WTC11 (cell line): ENCODE measurements at regions not wholly inside any gene's neighbourhood (a gene's known extent, or its start where the extent isn't known, plus 50 kb on each side); places are given as distances from the start of the nearest gene placed in this dataset.

ENCODE experiments used
- ATAC-seq: fragments of 200-7000 bp; cut with Tn5 transposase; 2 replicates; pipeline ENCODE4 v1.10.0; 2021; ENCODE audit warnings: mild to moderate bottlenecking, moderate library complexity
- CTCF ChIA-PET: fragments of 300-600 bp; sonication (Branson Sonifier 250); formaldehyde crosslinking; loops from one replicate; lab custom pipeline; 2021; ENCODE audit warnings: antibody characterized with exemption; lab: Charles Lee
- POLR2A ChIA-PET: fragments of 350-600 bp; sonication (Branson Sonifier 250); formaldehyde crosslinking; loops from one replicate; lab custom pipeline; 2021; ENCODE audit warnings: antibody characterized with exemption; lab: Charles Lee
- DNase-seq: peaks from one replicate; pipeline ENCODE4 v3.0.0; 2021; ENCODE audit warnings: low spot score
- H3K27ac Mint-ChIP-seq: 2 replicates; pipeline ENCODE4 v1.8.0; 2021; ENCODE audit warnings: mixed read lengths
- H3K27me3 Mint-ChIP-seq: 2 replicates; pipeline ENCODE4 v1.8.0; 2021; ENCODE audit warnings: low read depth, mild to moderate bottlenecking, moderate library complexity, mixed read lengths
- H3K36me3 Mint-ChIP-seq: 2 replicates; pipeline ENCODE4 v1.8.0; 2021; ENCODE audit warnings: mixed read lengths
- H3K4me1 Mint-ChIP-seq: 2 replicates; pipeline ENCODE4 v1.8.0; 2022; ENCODE audit warnings: mixed read lengths
- H3K4me3 Mint-ChIP-seq: 2 replicates; pipeline ENCODE4 v1.8.0; 2021; ENCODE audit warnings: mild to moderate bottlenecking, moderate library complexity, mixed read lengths
- H3K9me3 Mint-ChIP-seq: 2 replicates; pipeline ENCODE4 v1.8.0; 2021; ENCODE audit warnings: mixed read lengths
- ATF2 ChIP-seq: sonication (generic); formaldehyde crosslinking; IDR thresholded peaks from 2 replicates; pipeline ENCODE4 v1.8.1; 2022; ENCODE audit warnings: low read depth, missing genetic modification reagents, borderline replicate concordance
- E2F1 ChIP-seq: sonication (generic); formaldehyde crosslinking; IDR thresholded peaks from 2 replicates; pipeline ENCODE4 v1.8.0; 2022; ENCODE audit warnings: mild to moderate bottlenecking, missing genetic modification reagents
- E2F4 ChIP-seq: sonication (generic); formaldehyde crosslinking; IDR thresholded peaks from 2 replicates; pipeline ENCODE4 v1.8.1; 2022; ENCODE audit warnings: low read depth, mild to moderate bottlenecking, moderate library complexity, missing genetic modification reagents, borderline replicate concordance
- EMX1 ChIP-seq: fragments of 250-450 bp; sonication (Bioruptor Pico); IDR thresholded peaks from 2 replicates; pipeline ENCODE4 v1.8.0; 2021; ENCODE audit warnings: mild to moderate bottlenecking
- FOXJ3 ChIP-seq: sonication (generic); formaldehyde crosslinking; IDR thresholded peaks from 2 replicates; pipeline ENCODE4 v1.9.0; 2021; ENCODE audit warnings: missing genetic modification reagents, mild to moderate bottlenecking, borderline replicate concordance
- GRHL2 ChIP-seq: fragments of 250-450 bp; sonication (Bioruptor Pico); IDR thresholded peaks from 2 replicates; pipeline ENCODE4 v1.8.0; 2022; ENCODE audit warnings: mild to moderate bottlenecking, moderate library complexity; ENCODE audit not compliant: insufficient replicate concordance, severe bottlenecking
- GTF2I ChIP-seq: fragments of 250-450 bp; sonication (Bioruptor Pico); conservative IDR thresholded peaks from 2 replicates; pipeline ENCODE4 v1.4.0; 2021; ENCODE audit warnings: mild to moderate bottlenecking
- JAZF1 ChIP-seq: fragments of 250-450 bp; sonication (Bioruptor Pico); IDR thresholded peaks from 2 replicates; pipeline ENCODE4 v1.9.0; 2021; ENCODE audit warnings: moderate library complexity, mild to moderate bottlenecking, inconsistent platforms
- JUN ChIP-seq: sonication (generic); formaldehyde crosslinking; IDR thresholded peaks from 2 replicates; pipeline ENCODE4 v1.8.0; 2023; ENCODE audit warnings: mild to moderate bottlenecking, missing genetic modification reagents
- MXD4 ChIP-seq: fragments of 250-450 bp; sonication (Bioruptor Pico); IDR thresholded peaks from 2 replicates; pipeline ENCODE4 v1.8.0; 2021; ENCODE audit warnings: mild to moderate bottlenecking, moderate library complexity, borderline replicate concordance
- NR2C2 ChIP-seq: sonication (generic); formaldehyde crosslinking; IDR thresholded peaks from 2 replicates; pipeline ENCODE4 v1.8.0; 2022; ENCODE audit warnings: mild to moderate bottlenecking, missing genetic modification reagents
- NR3C1 ChIP-seq: sonication (generic); formaldehyde crosslinking; conservative IDR thresholded peaks from 2 replicates; pipeline ENCODE4 v1.8.1; 2023; ENCODE audit warnings: low read depth, mild to moderate bottlenecking, missing genetic modification reagents
- OVOL2 ChIP-seq: fragments of 250-450 bp; sonication (Bioruptor Pico); IDR thresholded peaks from 2 replicates; pipeline ENCODE4 v1.9.0; 2021; ENCODE audit warnings: mild to moderate bottlenecking, borderline replicate concordance
- PRRX2 ChIP-seq: fragments of 250-450 bp; sonication (Bioruptor Pico); IDR thresholded peaks from 2 replicates; pipeline ENCODE4 v1.8.0; 2021; ENCODE audit warnings: mild to moderate bottlenecking
- RELA ChIP-seq: sonication (generic); formaldehyde crosslinking; IDR thresholded peaks from 2 replicates; pipeline ENCODE4 v1.8.1; 2022; ENCODE audit warnings: missing genetic modification reagents, mild to moderate bottlenecking, borderline replicate concordance
- SMAD4 ChIP-seq: sonication (generic); formaldehyde crosslinking; IDR thresholded peaks from 2 replicates; pipeline ENCODE4 v1.8.0; 2022; ENCODE audit warnings: mild to moderate bottlenecking, missing genetic modification reagents
- SOX15 ChIP-seq: fragments of 250-450 bp; sonication (Bioruptor Pico); IDR thresholded peaks from 2 replicates; pipeline ENCODE4 v1.9.0; 2021; ENCODE audit warnings: mild to moderate bottlenecking
- TEAD4 ChIP-seq: sonication (generic); formaldehyde crosslinking; IDR thresholded peaks from 2 replicates; pipeline ENCODE4 v1.8.0; 2022; ENCODE audit warnings: mild to moderate bottlenecking, missing genetic modification reagents
- TP53 ChIP-seq: sonication (generic); formaldehyde crosslinking; IDR thresholded peaks from 2 replicates; pipeline ENCODE4 v1.8.1; 2023; ENCODE audit warnings: mild to moderate bottlenecking, missing genetic modification reagents
- USF1 ChIP-seq: sonication (generic); formaldehyde crosslinking; IDR thresholded peaks from 2 replicates; pipeline ENCODE4 v1.8.0; 2022; ENCODE audit warnings: mild to moderate bottlenecking, missing genetic modification reagents
- ZNF121 ChIP-seq: sonication (generic); formaldehyde crosslinking; IDR thresholded peaks from 2 replicates; pipeline ENCODE4 v1.8.0; 2023; ENCODE audit warnings: missing genetic modification reagents
- ZNF138 ChIP-seq: sonication (generic); formaldehyde crosslinking; conservative IDR thresholded peaks from 2 replicates; pipeline ENCODE4 v1.8.1; 2022; ENCODE audit warnings: mild to moderate bottlenecking, moderate library complexity, missing genetic modification reagents
- ZNF232 ChIP-seq: sonication (generic); formaldehyde crosslinking; IDR thresholded peaks from 2 replicates; pipeline ENCODE4 v1.8.0; 2022; ENCODE audit warnings: mild to moderate bottlenecking, missing genetic modification reagents
- ZNF416 ChIP-seq: fragments of 250-450 bp; sonication (Bioruptor Pico); IDR thresholded peaks from 2 replicates; pipeline ENCODE4 v1.9.0; 2021; ENCODE audit warnings: mild to moderate bottlenecking, inconsistent platforms
- TF ChIP-seq, protein P1 (sequence below): fragments of 250-450 bp; sonication (Bioruptor Pico); IDR thresholded peaks from 2 replicates; pipeline ENCODE4 v1.9.0; 2021; ENCODE audit warnings: moderate library complexity, mild to moderate bottlenecking, inconsistent platforms, borderline replicate concordance
- TF ChIP-seq, protein P2 (sequence below): sonication (generic); formaldehyde crosslinking; conservative IDR thresholded peaks from 2 replicates; pipeline ENCODE4 v1.8.1; 2023; ENCODE audit warnings: mild to moderate bottlenecking, low read depth, missing genetic modification reagents, moderate library complexity

- H3K4me3 Mint-ChIP-seq = no peak overlapping the region
- TF ChIP-seq JAZF1 (CRISPR knock-in tag) (no peak), GRHL2 (CRISPR knock-in tag) (no peak), ZNF121 (CRISPR knock-in tag) (no peak), SOX15 (CRISPR knock-in tag) (no peak), JUN (no peak), TP53 (CRISPR knock-in tag) (no peak), USF1 (CRISPR knock-in tag) (no peak)
- CTCF ChIA-PET = no interaction called here
- no peaks in the 10 kb centered on the region for H3K27me3 Mint-ChIP-seq
- peaks cover 10% of the 10 kb centered on the region; the same call in 1 of the 2 replicates for H3K9me3 Mint-ChIP-seq
- POLR2A ChIA-PET = no interaction called here
- peaks cover 14% of the 10 kb centered on the region for H3K4me1 Mint-ChIP-seq
- ATAC-seq = no peak
- no peak for DNase-seq
- no peak overlapping the region for H3K27ac Mint-ChIP-seq
- no peaks in the 10 kb centered on the region for H3K36me3 Mint-ChIP-seq
Measured at GRCh38 chr3:72481542-72481941, 366.7 kb downstream of the SHQ1 start.

- TF ChIP-seq, protein P1, sequence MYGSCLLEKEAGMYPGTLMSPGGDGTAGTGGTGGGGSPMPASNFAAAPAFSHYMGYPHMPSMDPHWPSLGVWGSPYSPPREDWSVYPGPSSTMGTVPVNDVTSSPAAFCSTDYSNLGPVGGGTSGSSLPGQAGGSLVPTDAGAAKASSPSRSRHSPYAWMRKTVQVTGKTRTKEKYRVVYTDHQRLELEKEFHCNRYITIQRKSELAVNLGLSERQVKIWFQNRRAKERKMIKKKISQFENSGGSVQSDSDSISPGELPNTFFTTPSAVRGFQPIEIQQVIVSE (CRISPR knock-in tag) = no peak
- TF ChIP-seq, protein P2, sequence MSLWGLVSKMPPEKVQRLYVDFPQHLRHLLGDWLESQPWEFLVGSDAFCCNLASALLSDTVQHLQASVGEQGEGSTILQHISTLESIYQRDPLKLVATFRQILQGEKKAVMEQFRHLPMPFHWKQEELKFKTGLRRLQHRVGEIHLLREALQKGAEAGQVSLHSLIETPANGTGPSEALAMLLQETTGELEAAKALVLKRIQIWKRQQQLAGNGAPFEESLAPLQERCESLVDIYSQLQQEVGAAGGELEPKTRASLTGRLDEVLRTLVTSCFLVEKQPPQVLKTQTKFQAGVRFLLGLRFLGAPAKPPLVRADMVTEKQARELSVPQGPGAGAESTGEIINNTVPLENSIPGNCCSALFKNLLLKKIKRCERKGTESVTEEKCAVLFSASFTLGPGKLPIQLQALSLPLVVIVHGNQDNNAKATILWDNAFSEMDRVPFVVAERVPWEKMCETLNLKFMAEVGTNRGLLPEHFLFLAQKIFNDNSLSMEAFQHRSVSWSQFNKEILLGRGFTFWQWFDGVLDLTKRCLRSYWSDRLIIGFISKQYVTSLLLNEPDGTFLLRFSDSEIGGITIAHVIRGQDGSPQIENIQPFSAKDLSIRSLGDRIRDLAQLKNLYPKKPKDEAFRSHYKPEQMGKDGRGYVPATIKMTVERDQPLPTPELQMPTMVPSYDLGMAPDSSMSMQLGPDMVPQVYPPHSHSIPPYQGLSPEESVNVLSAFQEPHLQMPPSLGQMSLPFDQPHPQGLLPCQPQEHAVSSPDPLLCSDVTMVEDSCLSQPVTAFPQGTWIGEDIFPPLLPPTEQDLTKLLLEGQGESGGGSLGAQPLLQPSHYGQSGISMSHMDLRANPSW = no peak
- TF ChIP-seq EMX1 (CRISPR knock-in tag) (no peak), GTF2I (CRISPR knock-in tag) (no peak), FOXJ3 (CRISPR knock-in tag) (no peak), ZNF416 (CRISPR knock-in tag) (no peak), NR2C2 (CRISPR knock-in tag) (no peak), SMAD4 (CRISPR knock-in tag) (no peak), ZNF232 (CRISPR knock-in tag) (no peak), MXD4 (CRISPR knock-in tag) (no peak)
- CTCF ChIA-PET = no interaction called here
Measured at GRCh38 chr3:72480366-72480765, 367.9 kb downstream of the SHQ1 start.

GRCh38 chr3:72479651-72480215 is 368.5 kb downstream of the SHQ1 start:
- no peak for DNase-seq
- Mint-ChIP-seq H3K36me3 (no peaks in the 10 kb centered on the region), H3K27me3 (no peaks in the 10 kb centered on the region), H3K9me3 (0 out of 2 replicates have a peak, but pooled peaks cover 6% of the 10 kb centered on the region), H3K27ac (no peak overlapping the region), H3K4me3 (no peak overlapping the region), H3K4me1 (peaks cover 14% of the 10 kb centered on the region)
- ChIA-PET POLR2A (no interaction called here), CTCF (no interaction called here)
- ATAC-seq = no peak
- TF ChIP-seq PRRX2 (CRISPR knock-in tag) (no peak), RELA (no peak), TP53 (CRISPR knock-in tag) (no peak), E2F4 (CRISPR knock-in tag) (no peak), TEAD4 (CRISPR knock-in tag) (no peak), E2F1 (CRISPR knock-in tag) (no peak), ATF2 (CRISPR knock-in tag) (no peak), ZNF138 (CRISPR knock-in tag) (no peak), NR3C1 (CRISPR knock-in tag) (no peak), OVOL2 (no peak)

More at GRCh38 chr3:72480366-72480765, 367.9 kb downstream of the SHQ1 start:
- POLR2A ChIA-PET = no interaction called here
- H3K4me1 Mint-ChIP-seq = peaks cover 14% of the 10 kb centered on the region
- DNase-seq (no peak), ATAC-seq (no peak)
- peaks cover 8% of the 10 kb centered on the region; the same call in 1 of the 2 replicates for H3K9me3 Mint-ChIP-seq
- no peaks in the 10 kb centered on the region for H3K36me3 Mint-ChIP-seq
- H3K27ac Mint-ChIP-seq = no peak overlapping the region
- no peaks in the 10 kb centered on the region for H3K27me3 Mint-ChIP-seq
- H3K4me3 Mint-ChIP-seq = no peak overlapping the region
